ENCODE measurements at regions not wholly inside any gene's neighbourhood (a gene's known extent, or its start where the extent isn't known, plus 50 kb on each side); places are given as distances from the start of the nearest gene placed in this dataset.

DNA sequence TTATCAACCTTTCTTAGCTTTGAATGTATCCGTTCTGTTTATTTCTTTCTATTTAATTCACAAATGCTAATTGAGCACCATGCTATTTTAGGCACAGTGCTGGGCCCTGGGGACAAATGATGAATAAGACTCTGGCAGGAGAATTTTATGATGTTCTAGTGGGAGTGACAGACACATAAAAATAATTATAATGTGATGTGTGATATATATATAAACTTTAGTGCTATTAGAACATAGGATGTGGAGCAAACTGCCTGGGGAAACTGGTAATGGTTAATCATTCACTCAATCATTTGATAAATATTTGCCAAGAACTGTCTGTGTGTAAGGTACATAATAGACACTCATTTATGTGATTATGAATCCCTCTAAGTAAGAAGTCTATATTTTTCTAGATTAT is 50.7 kb upstream of the FRY start:
- Histone ChIP-seq H3K4me3 (ENCODE audit: low read depth in 2 of 2, low read length in 1 of 2) (no peak overlapping the region), H3K4me2 (no peak overlapping the region), H3K27ac (ENCODE audit: low read depth in 2 of 2, low read length in 1 of 2) (no peak overlapping the region), H3K9ac (no peak overlapping the region), H4K20me1 (ENCODE audit: insufficient read depth) (no peaks in the 10 kb centered on the region), H3F3A (replicated peaks; ENCODE audit: insufficient read depth) (peaks cover 5% of the 10 kb centered on the region), H3K9me2 (no peaks in the 10 kb centered on the region), H3K36me3 (replicated peaks in 1 of 2; ENCODE audit: control insufficient read depth in 1 of 2, insufficient read depth in 2 of 2, low read length in 1 of 2) (no peaks in the 10 kb centered on the region), H3K9me3 (no peaks in the 10 kb centered on the region), H2AFZ (ENCODE audit: low read depth) (no peak overlapping the region), H3K4me1 (ENCODE audit: control insufficient read depth in 1 of 2, insufficient read depth in 2 of 2, low read depth in 1 of 2, low read length in 1 of 2) (peaks cover 0 to 13% of the 10 kb centered on the region in 2 experiments; a peak in 2 of 4 replicates), H3K79me2 (ENCODE audit: insufficient read depth) (no peaks in the 10 kb centered on the region), H3K27me3 (ENCODE audit: insufficient read depth) (no peaks in the 10 kb centered on the region)
- WGBS (ENCODE audit: low lambda C conversion rate) = 95% methylated on average over 1 of the region's 1 CpG
- DNase-seq = no peak
- ChIA-PET POLR2A (no interaction called here), CTCF (interaction anchor here (1.2 kb wide), 1 partner anchor 71 kb away, joined by 6 read pairs; no protein-coding TSS in a partner anchor)
- TF ChIP-seq, protein P1, sequence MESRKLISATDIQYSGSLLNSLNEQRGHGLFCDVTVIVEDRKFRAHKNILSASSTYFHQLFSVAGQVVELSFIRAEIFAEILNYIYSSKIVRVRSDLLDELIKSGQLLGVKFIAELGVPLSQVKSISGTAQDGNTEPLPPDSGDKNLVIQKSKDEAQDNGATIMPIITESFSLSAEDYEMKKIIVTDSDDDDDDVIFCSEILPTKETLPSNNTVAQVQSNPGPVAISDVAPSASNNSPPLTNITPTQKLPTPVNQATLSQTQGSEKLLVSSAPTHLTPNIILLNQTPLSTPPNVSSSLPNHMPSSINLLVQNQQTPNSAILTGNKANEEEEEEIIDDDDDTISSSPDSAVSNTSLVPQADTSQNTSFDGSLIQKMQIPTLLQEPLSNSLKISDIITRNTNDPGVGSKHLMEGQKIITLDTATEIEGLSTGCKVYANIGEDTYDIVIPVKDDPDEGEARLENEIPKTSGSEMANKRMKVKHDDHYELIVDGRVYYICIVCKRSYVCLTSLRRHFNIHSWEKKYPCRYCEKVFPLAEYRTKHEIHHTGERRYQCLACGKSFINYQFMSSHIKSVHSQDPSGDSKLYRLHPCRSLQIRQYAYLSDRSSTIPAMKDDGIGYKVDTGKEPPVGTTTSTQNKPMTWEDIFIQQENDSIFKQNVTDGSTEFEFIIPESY (IDR thresholded peaks at IDR 0.05; ENCODE audit: borderline replicate concordance, low read depth) = no peak
- no peak for TF ChIP-seq TAF1 (IDR thresholded peaks at IDR 0.05; ENCODE audit: borderline replicate concordance, low read depth, low read length)
- TF ChIP-seq TEAD4 (IDR thresholded peaks at IDR 0.05; ENCODE audit: borderline replicate concordance, insufficient read depth) = no peak
- TF ChIP-seq TCF12 (IDR thresholded peaks at IDR 0.05) = no peak
- no peak for TF ChIP-seq NFIC (IDR thresholded peaks at IDR 0.05; ENCODE audit: borderline replicate concordance)
- TF ChIP-seq, protein P2, sequence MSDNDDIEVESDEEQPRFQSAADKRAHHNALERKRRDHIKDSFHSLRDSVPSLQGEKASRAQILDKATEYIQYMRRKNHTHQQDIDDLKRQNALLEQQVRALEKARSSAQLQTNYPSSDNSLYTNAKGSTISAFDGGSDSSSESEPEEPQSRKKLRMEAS (IDR thresholded peaks at IDR 0.05; ENCODE audit: low read depth) = no peak

Small RNAs in the stretch of these regions (small RNA-seq; reads per million reads assigned to genes)
- 0 reads per million in 7 experiments for gene RF00017
